ENCODE measurements at regions not wholly inside any gene's neighbourhood (a gene's known extent, or its start where the extent isn't known, plus 50 kb on each side); places are given as distances from the start of the nearest gene placed in this dataset.
"Not testable (repeated sequence)": the region's sequence is repeated elsewhere in the genome, so short reads cannot be mapped to it uniquely, and the experiment has no call there.

DNA sequence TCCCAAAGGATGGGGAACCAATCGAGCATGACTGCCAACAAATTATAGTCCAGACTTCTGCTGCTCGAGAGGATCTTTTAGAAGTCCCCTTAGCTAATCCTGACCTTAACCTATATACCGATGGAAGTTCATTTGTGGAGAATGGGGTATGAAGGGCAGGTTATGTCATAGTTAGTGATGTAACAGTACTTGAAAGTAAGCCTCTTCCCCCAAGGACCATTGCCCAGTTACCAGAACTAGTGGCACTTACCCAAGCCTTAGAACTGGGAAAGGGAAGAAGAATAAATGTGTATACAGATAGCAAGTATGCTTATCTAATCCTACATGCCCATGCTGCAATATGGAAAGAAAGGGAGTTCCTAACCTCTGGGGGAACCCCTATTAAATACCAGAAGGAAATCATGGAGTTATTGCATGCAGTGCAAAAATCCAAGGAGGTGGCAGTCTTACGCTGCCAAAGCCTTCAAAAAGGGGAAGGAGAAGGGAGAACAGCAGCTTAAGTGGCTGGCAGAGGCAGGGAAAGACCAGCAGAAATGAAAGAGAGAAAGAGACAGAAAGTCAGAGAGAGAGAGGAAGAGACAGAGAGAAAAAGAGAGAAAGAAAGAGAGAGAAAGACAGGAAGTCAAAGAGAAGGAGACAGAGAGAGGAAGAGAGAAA, 224.4 kb upstream of the SLC8A1 start:
- H3K4me3 Mint-ChIP-seq; intact Hi-C loops (cut with micrococcal nuclease); H3K36me3 Mint-ChIP-seq (ENCODE audit: low read depth); H3K27me3 Mint-ChIP-seq: not testable (repeated sequence)
- peaks cover 14% of the 10 kb centered on the region for H3K4me1 Mint-ChIP-seq (ENCODE audit: low read depth)
- peaks cover 18% of the 10 kb centered on the region for H3K9me3 Mint-ChIP-seq
- peak overlapping the region; percentile 1 for H3K27ac Mint-ChIP-seq

DNA sequence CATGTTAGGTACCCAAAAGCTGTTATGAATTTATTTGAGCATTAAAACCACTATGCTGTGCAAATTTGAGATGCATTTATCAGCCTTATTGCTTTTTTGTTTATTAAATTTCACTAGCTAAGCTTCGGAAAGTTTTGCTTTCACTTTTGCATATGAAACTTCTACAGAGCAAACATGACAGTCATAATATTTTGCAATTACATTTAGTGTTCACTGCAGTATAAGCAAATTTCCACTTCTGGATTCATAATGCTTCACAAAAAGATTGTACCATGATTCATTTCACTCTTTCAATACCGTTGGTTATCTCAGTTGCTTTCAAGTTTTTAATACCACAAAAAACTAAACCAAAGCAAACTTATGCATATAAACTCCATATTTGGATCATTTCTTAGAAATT, 228.7 kb upstream of the SLC8A1 start:
- Mint-ChIP-seq H3K36me3 (ENCODE audit: low read depth) (no peaks in the 10 kb centered on the region), H3K9me3 (peaks cover 8% of the 10 kb centered on the region), H3K4me3 (peak overlapping the region; percentile 39), H3K27ac (no peak overlapping the region), H3K4me1 (ENCODE audit: low read depth) (peaks cover 14% of the 10 kb centered on the region), H3K27me3 (no peaks in the 10 kb centered on the region)
- intact Hi-C loops (cut with micrococcal nuclease): no loop called here

DNA sequence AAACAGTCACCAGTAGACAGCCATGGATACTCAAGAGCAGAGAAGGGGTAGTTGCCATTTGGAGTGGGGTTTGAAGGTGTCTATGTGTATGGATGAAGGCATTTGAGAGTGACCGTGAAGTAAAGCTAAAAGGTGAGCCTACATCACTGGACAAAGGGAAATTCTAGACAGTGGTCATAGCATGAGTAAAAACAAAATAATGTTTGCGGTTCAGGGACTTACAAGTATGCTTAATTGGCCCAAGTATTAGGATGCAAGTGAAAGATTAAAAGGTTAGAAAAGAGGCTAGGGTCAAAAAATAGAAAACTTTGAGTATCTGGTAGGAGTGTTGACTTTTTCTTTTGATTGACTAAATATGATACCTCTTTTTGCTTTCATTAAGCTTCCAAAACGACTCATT, 238.1 kb upstream of the SLC8A1 start:
- intact Hi-C loops (cut with micrococcal nuclease): no loop called here
- H3K36me3 Mint-ChIP-seq (ENCODE audit: low read depth): no peaks in the 10 kb centered on the region
- H3K4me3 Mint-ChIP-seq: no peak overlapping the region
- no peaks in the 10 kb centered on the region for H3K27me3 Mint-ChIP-seq
- H3K9me3 Mint-ChIP-seq: no peaks in the 10 kb centered on the region
- no peak overlapping the region for H3K27ac Mint-ChIP-seq
- no peaks in the 10 kb centered on the region for H3K4me1 Mint-ChIP-seq (ENCODE audit: low read depth)

DNA sequence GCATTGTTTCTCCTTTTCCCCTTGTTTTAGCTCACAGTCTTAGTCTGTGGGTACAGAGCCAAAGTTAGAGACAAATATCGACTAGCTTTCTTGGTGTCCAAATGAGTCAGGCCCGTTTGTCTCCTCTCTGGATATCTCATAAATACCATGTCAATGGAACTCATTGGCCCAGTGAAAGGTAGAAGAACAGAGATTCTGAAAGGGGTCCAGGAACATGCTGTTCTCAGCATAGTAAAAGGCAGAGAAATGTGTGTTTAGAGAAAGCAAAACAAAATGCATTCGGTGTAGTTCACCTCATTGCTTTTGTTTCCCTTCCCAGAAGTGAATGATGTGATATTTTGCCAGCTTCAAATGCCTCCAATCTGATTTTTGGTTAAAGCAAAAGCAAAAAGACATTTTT, 238.6 kb upstream of the SLC8A1 start:
- Mint-ChIP-seq H3K9me3 (no peaks in the 10 kb centered on the region), H3K4me1 (ENCODE audit: low read depth) (no peaks in the 10 kb centered on the region), H3K27me3 (no peaks in the 10 kb centered on the region), H3K27ac (no peak overlapping the region), H3K36me3 (ENCODE audit: low read depth) (no peaks in the 10 kb centered on the region), H3K4me3 (no peak overlapping the region)
- intact Hi-C loops (cut with micrococcal nuclease): no loop called here

DNA sequence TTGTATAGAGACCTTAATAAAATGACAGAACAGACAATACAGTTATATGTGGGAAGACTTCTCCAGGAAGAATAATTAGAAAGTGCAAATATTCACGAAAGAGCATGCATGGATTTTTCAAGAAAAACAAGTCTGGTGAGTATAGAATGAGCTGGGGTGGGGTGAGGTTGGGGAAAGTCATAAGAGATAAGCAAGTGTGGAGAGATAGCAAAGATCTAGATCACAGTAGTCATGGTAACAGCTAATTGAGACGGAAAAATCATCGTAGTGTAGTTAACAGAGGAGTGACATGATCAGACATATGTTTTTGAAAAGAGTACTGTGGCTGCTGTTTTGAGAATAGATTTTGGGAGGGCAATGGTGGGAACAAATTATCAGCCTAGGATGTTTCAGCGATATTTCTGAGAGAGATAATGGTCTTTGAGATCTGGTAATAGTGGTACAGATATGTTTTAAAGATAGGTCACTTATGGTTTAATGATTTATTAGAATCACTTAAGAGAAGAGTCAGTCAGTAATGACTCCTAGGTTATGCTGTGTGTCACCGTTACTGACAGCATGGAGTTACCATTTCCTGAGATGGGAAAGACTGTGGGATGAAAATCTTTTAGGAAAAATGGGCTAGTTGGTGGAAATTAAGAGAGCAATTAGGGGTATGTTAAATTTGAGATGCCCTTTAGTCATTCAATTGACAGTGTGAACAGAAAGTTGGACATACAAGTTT, 248.5 kb upstream of the SLC8A1 start:
- no peaks in the 10 kb centered on the region for H3K27me3 Mint-ChIP-seq
- no peak overlapping the region for H3K27ac Mint-ChIP-seq
- intact Hi-C loops (cut with micrococcal nuclease): no loop called here
- no peak overlapping the region for H3K4me3 Mint-ChIP-seq
- H3K4me1 Mint-ChIP-seq (ENCODE audit: low read depth): no peaks in the 10 kb centered on the region
- H3K9me3 Mint-ChIP-seq: no peaks in the 10 kb centered on the region
- no peaks in the 10 kb centered on the region for H3K36me3 Mint-ChIP-seq (ENCODE audit: low read depth)

DNA sequence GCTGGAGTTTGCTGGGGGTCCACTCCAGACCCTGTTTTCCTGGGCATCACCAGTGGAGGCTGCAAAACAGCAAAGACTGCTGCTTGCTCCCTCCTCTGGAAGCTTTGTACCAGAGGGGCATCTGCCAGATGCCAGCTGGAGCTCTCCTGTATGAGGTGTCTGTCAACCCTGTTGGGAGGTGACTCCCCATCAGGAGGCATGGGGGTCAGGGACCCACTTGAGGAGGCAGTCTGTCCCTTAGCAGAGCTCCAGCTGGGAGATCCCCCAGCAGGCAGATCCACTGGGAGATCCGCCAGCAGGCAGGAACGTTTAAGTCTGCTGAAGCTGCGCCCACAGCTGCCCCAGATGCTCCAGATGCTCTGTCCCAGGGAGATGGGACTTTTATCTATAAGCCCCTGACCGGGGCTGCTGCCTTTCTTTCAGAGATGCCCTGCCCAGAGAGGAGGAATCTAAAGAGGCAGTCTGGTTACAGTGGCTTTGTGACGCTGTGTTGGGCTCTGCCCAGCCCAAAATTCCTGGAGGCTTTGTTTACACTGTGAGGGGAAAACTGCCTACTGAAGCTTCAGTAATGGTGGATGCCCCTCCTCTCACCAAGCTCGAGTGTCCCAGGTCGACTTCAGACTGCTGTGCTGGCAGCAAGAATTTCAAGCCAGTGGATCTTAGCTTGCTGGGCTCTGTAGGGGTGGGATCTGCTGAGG, 260.5 kb upstream of the SLC8A1 start:
- H3K27me3 Mint-ChIP-seq; H3K9me3 Mint-ChIP-seq; H3K4me3 Mint-ChIP-seq; H3K36me3 Mint-ChIP-seq (ENCODE audit: low read depth); H3K4me1 Mint-ChIP-seq (ENCODE audit: low read depth); intact Hi-C loops (cut with micrococcal nuclease); H3K27ac Mint-ChIP-seq: not testable (repeated sequence)

DNA sequence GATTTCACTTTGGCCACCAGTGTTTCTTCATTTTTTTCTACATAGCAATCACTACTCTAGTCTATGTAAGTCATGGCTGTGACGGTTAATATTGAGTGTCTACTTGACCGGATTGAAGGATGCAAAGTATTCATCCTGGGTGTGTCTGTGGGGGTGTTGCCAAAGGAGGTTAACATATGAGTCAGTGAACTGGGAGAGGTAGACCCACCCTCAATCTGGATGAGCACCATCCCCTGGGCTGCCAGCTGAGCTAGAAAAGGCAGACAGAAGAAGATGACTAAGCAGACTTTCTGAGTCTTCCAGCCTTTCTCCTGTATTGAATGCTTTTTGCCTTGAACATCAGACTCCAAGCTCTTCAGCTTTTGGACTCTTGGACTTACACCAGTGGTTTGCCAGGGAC, 265.0 kb upstream of the SLC8A1 start:
- Mint-ChIP-seq H3K27ac (no peak overlapping the region), H3K9me3 (no peaks in the 10 kb centered on the region), H3K4me1 (ENCODE audit: low read depth) (no peaks in the 10 kb centered on the region), H3K4me3 (no peak overlapping the region), H3K36me3 (ENCODE audit: low read depth) (no peaks in the 10 kb centered on the region), H3K27me3 (no peaks in the 10 kb centered on the region)
- intact Hi-C loops (cut with micrococcal nuclease): no loop called here

DNA sequence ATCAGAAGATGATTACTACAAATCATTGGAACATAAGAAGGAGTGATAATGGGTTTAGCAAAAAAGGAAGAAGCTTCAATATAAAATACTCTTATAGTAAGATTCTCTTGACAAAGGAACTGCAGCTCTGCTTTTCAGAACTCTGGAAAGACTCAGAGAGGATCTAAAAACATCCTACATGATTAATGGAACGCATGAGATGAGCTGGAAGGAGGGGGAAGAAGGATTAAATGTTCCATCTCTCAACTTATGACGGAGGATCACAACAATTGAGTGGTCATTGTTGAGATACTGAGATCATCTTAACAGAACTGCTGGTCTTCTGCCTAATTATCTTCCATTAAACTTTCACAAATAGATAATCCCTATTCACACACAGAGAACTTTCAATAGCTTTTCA, 267.5 kb upstream of the SLC8A1 start:
- H3K9me3 Mint-ChIP-seq: no peaks in the 10 kb centered on the region
- H3K4me1 Mint-ChIP-seq (ENCODE audit: low read depth): peaks cover 9% of the 10 kb centered on the region
- intact Hi-C loops (cut with micrococcal nuclease): no loop called here
- no peak overlapping the region for H3K4me3 Mint-ChIP-seq
- no peaks in the 10 kb centered on the region for H3K36me3 Mint-ChIP-seq (ENCODE audit: low read depth)
- no peak overlapping the region for H3K27ac Mint-ChIP-seq
- no peaks in the 10 kb centered on the region for H3K27me3 Mint-ChIP-seq

DNA sequence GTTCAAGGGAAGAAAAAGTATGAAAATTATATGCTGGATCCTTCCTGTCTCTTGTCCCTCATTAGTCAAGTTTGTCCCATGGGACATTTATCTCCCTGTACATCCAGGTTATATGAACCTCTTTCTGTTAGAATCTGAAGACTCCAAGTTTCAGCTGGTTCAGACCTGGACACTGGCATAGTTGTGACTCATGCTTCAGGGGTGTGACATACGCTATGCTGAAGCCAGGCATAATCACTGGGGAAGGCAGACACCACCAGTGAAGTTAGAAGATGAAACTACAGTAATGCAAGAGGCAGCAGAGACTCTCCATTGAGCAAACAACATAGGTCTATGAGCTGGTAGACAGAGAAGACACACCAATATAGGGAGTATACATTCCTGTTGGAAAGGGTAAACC, 269.7 kb upstream of the SLC8A1 start:
- intact Hi-C loops (cut with micrococcal nuclease): no loop called here
- Mint-ChIP-seq H3K9me3 (no peaks in the 10 kb centered on the region), H3K27me3 (no peaks in the 10 kb centered on the region), H3K27ac (no peak overlapping the region), H3K36me3 (ENCODE audit: low read depth) (no peaks in the 10 kb centered on the region), H3K4me3 (no peak overlapping the region), H3K4me1 (ENCODE audit: low read depth) (peaks cover 9% of the 10 kb centered on the region)

DNA sequence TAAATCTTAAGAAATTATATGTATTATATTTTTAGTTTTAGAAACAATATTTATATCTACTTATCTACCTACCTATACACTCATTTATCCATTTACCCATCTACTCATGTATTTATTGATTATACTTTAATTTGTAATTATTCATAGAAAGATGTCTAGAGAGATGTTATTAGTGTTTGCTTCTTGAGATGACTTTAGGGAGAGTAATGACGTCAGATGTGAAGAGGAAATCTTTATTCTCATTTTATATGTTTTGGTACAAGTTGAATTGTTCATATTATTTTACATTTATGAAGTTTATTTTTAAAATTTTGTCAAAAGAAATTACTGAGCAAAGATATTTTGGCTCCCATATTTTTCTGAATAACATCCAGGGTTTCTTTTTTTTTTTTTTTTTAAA, 271.3 kb upstream of the SLC8A1 start:
- Mint-ChIP-seq H3K9me3 (no peaks in the 10 kb centered on the region), H3K27ac (no peak overlapping the region), H3K27me3 (no peaks in the 10 kb centered on the region), H3K4me1 (ENCODE audit: low read depth) (peaks cover 9% of the 10 kb centered on the region), H3K4me3 (no peak overlapping the region), H3K36me3 (ENCODE audit: low read depth) (no peaks in the 10 kb centered on the region)
- intact Hi-C loops (cut with micrococcal nuclease): no loop called here

DNA sequence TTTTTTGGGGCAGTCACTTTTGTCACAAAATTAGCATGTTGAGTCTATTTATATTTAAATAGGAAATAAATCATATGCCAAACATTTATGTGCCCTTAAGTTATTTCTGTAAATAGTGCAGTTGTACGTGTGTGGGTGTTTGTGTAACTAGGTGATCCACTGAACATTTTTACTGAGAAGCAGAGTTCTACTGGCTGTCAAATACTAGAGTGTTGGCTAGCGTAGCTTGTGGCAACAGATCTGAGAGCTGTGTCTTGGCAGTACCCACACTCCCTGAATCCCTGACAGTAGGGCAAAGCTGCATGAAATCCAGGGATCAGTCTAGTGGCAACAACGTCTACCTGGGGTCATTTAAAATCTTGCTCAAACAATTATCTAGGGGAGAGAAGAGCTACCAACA, 273.1 kb upstream of the SLC8A1 start:
- intact Hi-C loops (cut with micrococcal nuclease): no loop called here
- H3K27me3 Mint-ChIP-seq: no peaks in the 10 kb centered on the region
- H3K9me3 Mint-ChIP-seq: no peaks in the 10 kb centered on the region
- no peak overlapping the region for H3K27ac Mint-ChIP-seq
- no peaks in the 10 kb centered on the region for H3K36me3 Mint-ChIP-seq (ENCODE audit: low read depth)
- H3K4me1 Mint-ChIP-seq (ENCODE audit: low read depth): peaks cover 9% of the 10 kb centered on the region
- H3K4me3 Mint-ChIP-seq: no peak overlapping the region

DNA sequence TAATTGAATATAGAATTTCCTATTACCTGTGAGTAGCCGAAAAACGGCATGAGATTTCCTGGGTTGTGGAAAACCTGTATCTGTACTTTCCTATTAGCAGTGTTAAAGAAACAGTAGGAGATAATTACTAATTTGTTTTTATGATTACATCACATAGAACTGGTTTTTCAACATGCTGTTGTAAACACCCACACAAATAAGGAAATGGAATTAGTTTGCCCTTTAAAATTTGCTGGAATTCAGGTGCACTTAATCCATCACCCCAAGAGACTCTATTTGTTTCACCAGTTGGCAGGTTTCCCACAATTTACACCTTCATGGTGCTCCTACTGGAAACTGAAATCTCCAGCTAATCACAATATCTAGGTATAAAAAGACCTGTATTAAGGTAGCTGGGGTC, 274.1 kb upstream of the SLC8A1 start:
- H3K4me1 Mint-ChIP-seq (ENCODE audit: low read depth): peaks cover 9% of the 10 kb centered on the region
- no peak overlapping the region for H3K27ac Mint-ChIP-seq
- H3K9me3 Mint-ChIP-seq: no peaks in the 10 kb centered on the region
- intact Hi-C loops (cut with micrococcal nuclease): no loop called here
- H3K36me3 Mint-ChIP-seq (ENCODE audit: low read depth): no peaks in the 10 kb centered on the region
- no peak overlapping the region for H3K4me3 Mint-ChIP-seq
- no peaks in the 10 kb centered on the region for H3K27me3 Mint-ChIP-seq

DNA sequence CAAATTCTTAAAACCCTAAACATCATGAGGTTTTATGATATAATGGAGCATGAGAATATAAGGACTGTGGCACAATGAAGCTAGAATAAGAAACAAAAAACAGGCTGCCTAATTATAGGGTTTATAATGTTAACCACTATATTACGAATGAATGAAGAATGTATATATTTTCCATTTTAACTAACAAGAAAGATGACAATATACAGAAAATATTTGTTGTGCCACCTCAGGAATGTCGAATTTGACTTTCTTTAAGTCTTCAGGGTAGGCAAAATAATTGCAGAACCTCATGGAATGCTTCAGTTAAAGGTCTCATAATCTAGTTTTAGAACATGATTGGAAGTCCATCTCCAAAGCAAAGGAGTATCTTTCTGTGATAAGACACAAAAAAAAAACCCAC, 282.9 kb upstream of the SLC8A1 start:
- no peak overlapping the region for H3K4me3 Mint-ChIP-seq
- no peaks in the 10 kb centered on the region for H3K36me3 Mint-ChIP-seq (ENCODE audit: low read depth)
- H3K4me1 Mint-ChIP-seq (ENCODE audit: low read depth): no peaks in the 10 kb centered on the region
- no peak overlapping the region for H3K27ac Mint-ChIP-seq
- no peaks in the 10 kb centered on the region for H3K27me3 Mint-ChIP-seq
- intact Hi-C loops (cut with micrococcal nuclease): no loop called here
- H3K9me3 Mint-ChIP-seq: no peaks in the 10 kb centered on the region

DNA sequence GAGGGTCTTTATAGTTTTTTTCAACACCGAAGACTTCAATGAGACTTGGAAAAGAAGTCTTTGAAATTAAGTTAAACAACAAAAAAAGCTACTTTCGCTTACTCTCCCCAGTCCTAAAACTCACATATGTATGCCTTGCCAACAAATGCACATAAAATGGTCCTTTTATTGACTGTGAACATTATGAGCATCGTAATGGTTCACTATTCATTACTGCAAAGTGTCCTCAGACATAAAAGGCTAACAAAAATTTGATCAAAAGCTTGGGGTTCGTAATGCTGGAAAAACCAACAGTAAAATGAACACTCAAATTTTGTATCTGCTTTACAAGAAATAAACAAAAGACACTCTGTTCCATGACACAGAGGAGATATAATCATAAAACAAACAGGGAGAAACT, 285.3 kb upstream of the SLC8A1 start:
- no peak overlapping the region for H3K4me3 Mint-ChIP-seq
- H3K27me3 Mint-ChIP-seq: no peaks in the 10 kb centered on the region
- H3K4me1 Mint-ChIP-seq (ENCODE audit: low read depth): no peaks in the 10 kb centered on the region
- H3K27ac Mint-ChIP-seq: no peak overlapping the region
- no peaks in the 10 kb centered on the region for H3K36me3 Mint-ChIP-seq (ENCODE audit: low read depth)
- intact Hi-C loops (cut with micrococcal nuclease): no loop called here
- H3K9me3 Mint-ChIP-seq: no peaks in the 10 kb centered on the region
